HG03342 (cell line): ENCODE measurements at regions not wholly inside any gene's neighbourhood (a gene's known extent, or its start where the extent isn't known, plus 50 kb on each side); places are given as distances from the start of the nearest gene placed in this dataset.

Source experiments
- ATAC-seq: cut with Tn5 transposase; IDR thresholded peaks from one replicate; pipeline ENCODE4 v1.9.1; 2021; ENCODE audit warnings: mild to moderate bottlenecking, moderate library complexity; ENCODE audit not compliant: unreplicated experiment

- ATAC-seq: no peak
Measured at GRCh38 chr3:7897655-7898054, 604.0 kb upstream of the LMCD1 start.

- ATAC-seq: no peak
Measured at GRCh38 chr3:7913283-7913682, 588.3 kb upstream of the LMCD1 start.

GRCh38 chr3:7915356-7915755, 586.3 kb upstream of the LMCD1 start:
- no peak for ATAC-seq

GRCh38 chr3:7917443-7918151, 584.0 kb upstream of the LMCD1 start:
- ATAC-seq: no peak

GRCh38 chr3:7920211-7920610, 581.4 kb upstream of the LMCD1 start:
- ATAC-seq: no peak

- ATAC-seq: no peak
Measured at GRCh38 chr3:7924228-7924627, 577.4 kb upstream of the LMCD1 start.

GRCh38 chr3:7927015-7927414, 574.6 kb upstream of the LMCD1 start:
- ATAC-seq: no peak

- no peak for ATAC-seq
Measured at GRCh38 chr3:7927864-7928263, 573.8 kb upstream of the LMCD1 start.

GRCh38 chr3:7929319-7929889, 572.2 kb upstream of the LMCD1 start:
- ATAC-seq: no peak

- ATAC-seq: no peak
Measured at GRCh38 chr3:7934362-7934761, 567.3 kb upstream of the LMCD1 start.

- no peak for ATAC-seq
Measured at GRCh38 chr3:7947930-7948329, 553.7 kb upstream of the LMCD1 start.

- no peak for ATAC-seq
Measured at GRCh38 chr3:7950890-7951289, 550.7 kb upstream of the LMCD1 start.

- no peak for ATAC-seq
Measured at GRCh38 chr3:7953449-7954014, 548.1 kb upstream of the LMCD1 start.

GRCh38 chr3:7957024-7957423, 544.6 kb upstream of the LMCD1 start:
- no peak for ATAC-seq

GRCh38 chr3:7959094-7959493, 542.5 kb upstream of the LMCD1 start:
- ATAC-seq: no peak

GRCh38 chr3:7960601-7961000, 541.0 kb upstream of the LMCD1 start:
- no peak for ATAC-seq

- no peak for ATAC-seq
Measured at GRCh38 chr3:7962301-7962700, 539.3 kb upstream of the LMCD1 start.

- no peak for ATAC-seq
Measured at GRCh38 chr3:7964899-7965298, 536.7 kb upstream of the LMCD1 start.

GRCh38 chr3:7973006-7973405, 528.6 kb upstream of the LMCD1 start:
- ATAC-seq: no peak

GRCh38 chr3:7977245-7978086, 524.2 kb upstream of the LMCD1 start:
- peak; percentile 74 for ATAC-seq

GRCh38 chr3:7978087-7978422, 523.6 kb upstream of the LMCD1 start:
- ATAC-seq: peak; percentile 35

GRCh38 chr3:7982126-7982525, 519.5 kb upstream of the LMCD1 start:
- no peak for ATAC-seq
